ENCODE measurements at regions not wholly inside any gene's neighbourhood (a gene's known extent, or its start where the extent isn't known, plus 50 kb on each side); places are given as distances from the start of the nearest gene placed in this dataset.

DNA sequence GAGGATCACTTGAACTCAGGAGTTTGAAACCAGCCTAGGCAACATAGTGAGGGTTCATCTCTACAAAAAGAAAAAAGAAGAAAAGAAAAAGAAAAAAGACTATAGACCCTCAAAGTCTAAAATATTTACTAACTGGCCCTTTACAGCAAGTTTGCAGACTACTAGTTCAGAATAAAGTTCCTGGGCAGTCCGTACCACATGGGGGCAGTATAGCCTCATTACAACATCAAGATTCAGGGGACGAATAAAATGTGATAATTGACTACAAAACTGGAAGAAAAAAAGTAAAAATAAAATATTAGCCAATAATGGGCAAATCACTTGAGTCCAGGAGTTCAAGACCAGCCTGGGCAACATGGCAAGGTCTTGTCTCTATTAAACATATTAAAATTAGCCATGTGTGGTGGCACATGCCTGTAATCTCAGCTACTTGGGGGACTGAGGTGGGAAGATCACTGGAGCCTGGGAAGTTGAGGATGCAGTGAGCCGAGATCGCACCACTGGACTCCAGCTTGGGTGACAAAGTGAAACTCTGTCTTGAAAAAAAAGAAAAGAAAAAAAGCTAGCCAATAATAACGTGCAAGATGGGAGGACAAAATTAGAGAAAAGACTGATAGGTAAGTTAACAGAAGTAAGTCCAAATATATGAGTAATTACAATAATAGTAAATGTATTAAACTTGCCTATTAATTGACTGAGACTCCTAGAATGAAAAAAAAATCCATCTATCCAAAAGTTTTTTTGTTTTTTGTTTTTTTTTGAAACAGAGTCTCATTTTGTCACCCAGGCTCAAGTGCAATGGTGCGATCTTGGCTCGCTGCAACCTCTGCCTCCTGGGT lies 129.4 kb upstream of the SEC14L1 start:
- H3K4me3 Mint-ChIP-seq = no peak overlapping the region
- Histone ChIP-seq H3K4me3 (replicated peaks in 1 of 3; ENCODE audit: low read depth in 2 of 3, low read length in 3 of 3) (no peak overlapping the region), H2AFZ (ENCODE audit: insufficient read depth, low read depth, low read length, poor library complexity, severe bottlenecking) (no peak overlapping the region), H3K79me2 (ENCODE audit: insufficient read depth, low read length) (no peaks in the 10 kb centered on the region), H3K4me1 (ENCODE audit: control insufficient read depth in 1 of 2, insufficient read depth in 2 of 2, low read length in 2 of 2) (no peaks in the 10 kb centered on the region), H3K9ac (ENCODE audit: insufficient read depth, low read length, poor library complexity, severe bottlenecking) (no peak overlapping the region), H4K20me1 (ENCODE audit: insufficient read depth, low read length) (no peaks in the 10 kb centered on the region), H3K9me3 (replicated peaks in 1 of 2; ENCODE audit: control insufficient read depth in 1 of 2, insufficient read depth in 1 of 2, low read length in 2 of 2) (peaks cover 0 to 3% of the 10 kb centered on the region in 2 donors), H3K27ac (ENCODE audit: low read depth in 1 of 2, low read length in 2 of 2) (no peak overlapping the region), H3K4me2 (replicated peaks; ENCODE audit: extremely low read depth, low read length, poor library complexity, severe bottlenecking) (no peak overlapping the region), H3K27me3 (ENCODE audit: control insufficient read depth in 2 of 2, insufficient read depth in 2 of 2, low read length in 2 of 2) (no peaks in the 10 kb centered on the region), H3K36me3 (replicated peaks in 1 of 2; ENCODE audit: control insufficient read depth in 1 of 2, insufficient read depth in 2 of 2, low read length in 2 of 2) (no peaks in the 10 kb centered on the region)
- H3K4me1 Mint-ChIP-seq = no peaks in the 10 kb centered on the region
- TF ChIP-seq, protein P1, sequence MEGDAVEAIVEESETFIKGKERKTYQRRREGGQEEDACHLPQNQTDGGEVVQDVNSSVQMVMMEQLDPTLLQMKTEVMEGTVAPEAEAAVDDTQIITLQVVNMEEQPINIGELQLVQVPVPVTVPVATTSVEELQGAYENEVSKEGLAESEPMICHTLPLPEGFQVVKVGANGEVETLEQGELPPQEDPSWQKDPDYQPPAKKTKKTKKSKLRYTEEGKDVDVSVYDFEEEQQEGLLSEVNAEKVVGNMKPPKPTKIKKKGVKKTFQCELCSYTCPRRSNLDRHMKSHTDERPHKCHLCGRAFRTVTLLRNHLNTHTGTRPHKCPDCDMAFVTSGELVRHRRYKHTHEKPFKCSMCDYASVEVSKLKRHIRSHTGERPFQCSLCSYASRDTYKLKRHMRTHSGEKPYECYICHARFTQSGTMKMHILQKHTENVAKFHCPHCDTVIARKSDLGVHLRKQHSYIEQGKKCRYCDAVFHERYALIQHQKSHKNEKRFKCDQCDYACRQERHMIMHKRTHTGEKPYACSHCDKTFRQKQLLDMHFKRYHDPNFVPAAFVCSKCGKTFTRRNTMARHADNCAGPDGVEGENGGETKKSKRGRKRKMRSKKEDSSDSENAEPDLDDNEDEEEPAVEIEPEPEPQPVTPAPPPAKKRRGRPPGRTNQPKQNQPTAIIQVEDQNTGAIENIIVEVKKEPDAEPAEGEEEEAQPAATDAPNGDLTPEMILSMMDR (IDR thresholded peaks at IDR 0.05) = peak; percentile 72
- WGBS (ENCODE audit: insufficient coverage) = 95% methylated on average over 4 of the region's 7 CpGs
- H3K9me3 Mint-ChIP-seq = peaks cover 3 to 18% (median 11%) of the 10 kb centered on the region in 7 donors
- H3K27me3 Mint-ChIP-seq (ENCODE audit: low read depth in 3 of 3) = peaks cover 6 to 15% (median 8%) of the 10 kb centered on the region in 3 donors
- peak in 2 of 3 donors; percentile 3 to 4 for DNase-seq
- intact Hi-C loops (cut with micrococcal nuclease) = loop anchor here in 1 of 2 donors (5.0 kb wide), 1 partner anchor 236 kb away; no protein-coding TSS in a partner anchor
- H3K27ac Mint-ChIP-seq = peak overlapping the region in 1 of 7 donors; percentile 47
- H3K36me3 Mint-ChIP-seq = no peaks in the 10 kb centered on the region

DNA sequence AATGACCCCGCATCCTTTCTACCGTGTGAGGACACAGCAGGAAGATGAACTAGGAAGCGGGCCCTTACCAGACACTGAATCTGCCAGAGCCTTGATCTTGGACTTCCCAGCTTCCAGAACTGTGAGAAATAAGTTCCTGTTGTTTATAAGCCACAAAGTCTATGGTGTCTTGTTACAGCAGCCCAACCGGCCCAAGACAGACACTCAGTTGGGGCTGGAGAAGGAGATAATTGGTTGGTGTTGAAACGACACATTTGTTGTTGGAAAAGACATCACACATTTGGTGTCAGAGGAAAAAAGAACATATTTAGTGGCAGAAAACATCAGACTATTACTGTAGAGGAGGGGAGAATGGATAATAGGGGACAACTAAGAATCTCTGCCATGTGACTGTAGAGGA lies 122.3 kb upstream of the SEC14L1 start:
- Mint-ChIP-seq H3K27ac (no peak overlapping the region), H3K9me3 (peaks cover 0 to 7% (median 2%) of the 10 kb centered on the region in 7 donors), H3K36me3 (no peaks in the 10 kb centered on the region), H3K27me3 (ENCODE audit: low read depth in 3 of 3) (peaks cover 3 to 7% (median 4%) of the 10 kb centered on the region in 3 donors), H3K4me3 (no peak overlapping the region), H3K4me1 (no peaks in the 10 kb centered on the region)
- H3K27ac ChIP-seq (ENCODE audit: low read depth in 1 of 2, low read length in 2 of 2) = no peak overlapping the region
- no peaks in the 10 kb centered on the region for H4K20me1 ChIP-seq (ENCODE audit: insufficient read depth, low read length)
- H3K79me2 ChIP-seq (ENCODE audit: insufficient read depth, low read length) = no peaks in the 10 kb centered on the region
- intact Hi-C loops (cut with micrococcal nuclease) = no loop called here
- H3K9ac ChIP-seq (ENCODE audit: insufficient read depth, low read length, poor library complexity, severe bottlenecking) = no peak overlapping the region
- TF ChIP-seq, protein P1 (IDR thresholded peaks at IDR 0.05) = no peak
- WGBS (ENCODE audit: insufficient coverage) = 86% methylated on average over 5 of the region's 5 CpGs
- H2AFZ ChIP-seq (ENCODE audit: insufficient read depth, low read depth, low read length, poor library complexity, severe bottlenecking) = no peak overlapping the region
- H3K4me3 ChIP-seq (replicated peaks in 1 of 3; ENCODE audit: low read depth in 2 of 3, low read length in 3 of 3) = no peak overlapping the region
- H3K9me3 ChIP-seq (replicated peaks in 1 of 2; ENCODE audit: control insufficient read depth in 1 of 2, insufficient read depth in 1 of 2, low read length in 2 of 2) = no peaks in the 10 kb centered on the region
- no peaks in the 10 kb centered on the region for H3K4me1 ChIP-seq (ENCODE audit: control insufficient read depth in 1 of 2, insufficient read depth in 2 of 2, low read length in 2 of 2)
- H3K4me2 ChIP-seq (replicated peaks; ENCODE audit: extremely low read depth, low read length, poor library complexity, severe bottlenecking) = no peak overlapping the region
- no peaks in the 10 kb centered on the region for H3K36me3 ChIP-seq (replicated peaks in 1 of 2; ENCODE audit: control insufficient read depth in 1 of 2, insufficient read depth in 2 of 2, low read length in 2 of 2)
- no peak for DNase-seq
- H3K27me3 ChIP-seq (ENCODE audit: control insufficient read depth in 2 of 2, insufficient read depth in 2 of 2, low read length in 2 of 2) = no peaks in the 10 kb centered on the region

Data from CD14-positive monocyte (primary cell).